ENCODE measurements at regions not wholly inside any gene's neighbourhood (a gene's known extent, or its start where the extent isn't known, plus 50 kb on each side); places are given as distances from the start of the nearest gene placed in this dataset.

DNA sequence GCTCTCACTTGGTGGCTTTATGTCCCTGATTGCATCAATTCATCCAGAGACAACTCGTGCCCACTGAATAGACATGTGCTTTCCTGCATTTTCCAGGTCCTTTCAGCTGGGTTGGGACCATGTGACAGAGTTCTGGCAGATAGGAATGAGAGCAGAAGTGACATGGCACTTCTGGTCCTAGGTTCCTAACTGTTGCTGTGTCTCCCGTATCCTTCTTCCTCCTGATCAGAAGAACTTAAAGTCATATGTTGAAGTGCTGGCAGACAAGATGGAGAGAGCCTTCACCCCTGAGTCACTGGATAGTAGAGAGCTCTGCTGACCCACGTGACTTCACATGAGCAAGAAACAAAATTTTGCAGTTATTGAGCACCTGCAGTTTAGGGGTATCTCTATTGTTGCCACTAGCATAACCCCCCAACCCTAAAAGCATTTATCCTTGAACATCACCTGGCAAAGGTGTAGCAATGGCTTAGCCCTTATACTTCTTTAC is 80.0 kb downstream of the NREP start:
- DNase-seq (ENCODE audit: low read depth) = no peak

GRCh38 chr5:111676466-111676865 is 80.5 kb downstream of the NREP start:
- no peak for DNase-seq (ENCODE audit: low read depth)

DNA sequence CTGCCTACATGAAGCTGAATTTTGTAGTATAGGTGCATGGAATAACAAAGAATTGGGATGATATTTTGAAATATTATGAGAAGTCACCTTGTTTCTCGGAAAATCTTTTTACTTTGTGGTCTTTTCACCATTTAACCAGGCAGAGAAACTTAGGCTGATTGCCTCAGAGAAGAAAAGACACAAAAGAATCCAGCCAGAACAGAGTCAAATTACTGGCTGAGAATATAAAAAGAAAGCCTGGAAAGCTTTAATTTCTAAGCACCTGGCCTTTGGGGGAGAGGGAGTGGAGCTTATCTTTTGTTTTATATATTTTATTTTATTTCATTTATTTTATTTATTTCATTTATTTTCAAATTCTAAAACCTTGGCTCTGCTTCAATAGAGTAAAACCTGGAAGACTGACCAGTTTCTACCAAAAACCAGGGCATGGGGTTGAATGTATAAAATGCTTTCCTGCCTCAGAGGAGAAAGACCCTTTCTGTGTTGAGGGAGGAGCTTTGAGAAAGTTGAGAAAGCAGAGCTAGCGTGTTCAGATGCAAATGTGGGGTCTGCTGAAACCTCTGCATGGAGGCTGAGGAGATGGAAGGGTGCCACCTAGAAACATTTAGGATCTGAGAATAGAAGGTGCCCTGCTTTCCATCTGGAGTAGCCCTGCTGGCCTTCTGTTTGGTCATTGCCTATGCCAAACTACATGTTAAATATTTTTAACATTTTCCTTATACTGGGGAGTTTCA is 81.6 kb downstream of the NREP start:
- DNase-seq (ENCODE audit: low read depth) = no peak

DNA sequence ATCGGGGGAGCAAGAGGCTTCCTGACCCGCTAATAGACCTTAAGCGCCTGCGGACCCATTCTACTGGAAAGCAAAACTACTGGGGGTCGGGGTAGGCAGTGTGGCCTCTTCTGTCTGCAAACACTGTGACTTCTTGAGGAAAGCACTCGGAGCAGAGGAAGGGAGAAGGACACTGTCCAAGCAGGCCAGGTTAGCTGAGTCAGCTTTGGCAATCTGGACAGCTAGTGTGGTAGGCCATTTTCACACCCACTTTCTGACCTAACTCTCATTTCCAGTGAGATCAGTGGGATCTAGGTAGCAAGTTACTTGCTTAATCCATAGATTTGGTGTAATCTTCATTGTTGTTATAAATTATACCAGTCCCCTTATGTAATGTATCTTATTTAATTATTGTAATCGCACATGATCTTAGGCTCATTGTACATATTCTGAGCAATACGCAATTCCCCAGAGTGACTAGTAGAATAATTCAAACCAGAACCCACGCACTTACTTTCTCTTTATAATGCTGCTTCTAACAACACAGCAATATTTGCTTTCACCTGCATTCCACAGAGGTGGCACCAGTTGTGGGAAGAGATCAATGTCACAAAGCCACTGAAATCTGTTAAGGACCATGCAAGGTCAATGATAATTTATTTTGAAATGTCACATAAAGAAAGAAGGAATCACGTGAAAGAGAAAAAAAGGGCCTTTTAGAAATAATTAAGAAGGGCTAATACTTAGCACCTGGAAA is 82.9 kb downstream of the NREP start:
- DNase-seq (ENCODE audit: low read depth) = no peak

GRCh38 chr5:111672099-111672498 is 84.9 kb downstream of the NREP start:
- no peak for DNase-seq (ENCODE audit: low read depth)

DNA sequence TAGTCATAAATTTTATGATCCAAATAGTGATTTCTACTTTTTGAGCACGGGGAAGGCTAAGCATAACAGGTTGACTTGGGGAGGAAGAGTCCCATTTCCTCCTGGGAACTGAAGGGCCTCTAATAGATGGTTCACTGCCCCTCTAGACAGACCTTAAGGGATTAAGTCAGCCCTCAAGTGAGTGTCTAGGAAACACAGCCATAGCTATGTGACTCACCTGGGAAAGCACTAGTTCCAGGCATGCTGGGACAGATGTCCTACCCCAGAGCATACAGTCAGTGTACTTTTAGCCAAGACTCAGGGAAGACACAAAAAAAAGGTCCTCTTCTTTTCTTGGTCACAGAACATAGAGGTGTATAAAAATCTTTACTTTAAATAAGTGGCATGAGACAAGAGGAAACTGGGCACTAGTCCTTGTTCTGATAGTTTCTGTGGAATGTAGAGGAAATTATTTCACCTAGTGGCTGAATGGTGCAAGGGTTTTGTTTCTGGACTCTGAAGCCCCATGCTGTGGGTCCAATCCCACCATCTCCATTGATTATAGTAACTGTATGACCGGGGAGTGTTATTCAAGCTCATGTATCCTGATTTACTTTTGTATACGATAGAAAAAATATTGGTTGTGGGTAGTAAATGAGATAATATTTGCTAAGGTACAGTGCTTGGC is 86.0 kb downstream of the NREP start:
- DNase-seq (ENCODE audit: low read depth) = no peak

GRCh38 chr5:111668477-111669414 is 88.2 kb downstream of the NREP start:
- DNase-seq (ENCODE audit: low read depth) = no peak

DNA sequence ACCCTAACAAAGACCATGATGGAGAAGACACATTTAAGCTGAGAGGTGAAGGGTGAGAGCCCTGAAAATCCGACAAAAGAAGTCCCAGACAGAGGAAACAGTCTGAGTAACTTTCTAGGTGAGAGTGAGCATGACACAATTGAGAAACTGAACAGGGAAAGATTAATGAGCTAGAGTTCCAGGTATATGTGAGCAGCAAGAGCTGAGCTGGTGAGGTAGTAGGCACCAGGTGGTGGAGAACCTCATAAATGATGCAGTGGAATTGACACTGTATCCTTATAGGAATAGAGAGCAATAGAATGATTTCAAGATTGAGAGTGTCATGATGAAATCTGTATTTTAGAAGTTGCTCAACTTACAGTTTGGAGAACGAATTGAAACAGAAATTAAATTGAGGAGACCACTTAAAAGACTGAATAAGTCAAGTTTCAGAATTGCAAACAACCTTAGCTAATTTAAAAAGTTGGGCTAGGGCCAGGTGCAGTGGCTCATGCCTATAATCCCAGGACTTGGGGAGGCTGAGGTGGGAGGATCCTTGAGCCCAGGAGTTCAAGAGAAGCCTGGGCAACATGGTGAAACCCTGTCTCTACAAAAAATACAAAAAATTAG is 89.8 kb downstream of the NREP start:
- no peak for DNase-seq (ENCODE audit: low read depth)

- no peak for DNase-seq (ENCODE audit: low read depth)
Observed at GRCh38 chr5:111656580-111656979, 100.4 kb downstream of the NREP start.

GRCh38 chr5:111655169-111655924 is 101.6 kb downstream of the NREP start:
- no peak for DNase-seq (ENCODE audit: low read depth)

DNA sequence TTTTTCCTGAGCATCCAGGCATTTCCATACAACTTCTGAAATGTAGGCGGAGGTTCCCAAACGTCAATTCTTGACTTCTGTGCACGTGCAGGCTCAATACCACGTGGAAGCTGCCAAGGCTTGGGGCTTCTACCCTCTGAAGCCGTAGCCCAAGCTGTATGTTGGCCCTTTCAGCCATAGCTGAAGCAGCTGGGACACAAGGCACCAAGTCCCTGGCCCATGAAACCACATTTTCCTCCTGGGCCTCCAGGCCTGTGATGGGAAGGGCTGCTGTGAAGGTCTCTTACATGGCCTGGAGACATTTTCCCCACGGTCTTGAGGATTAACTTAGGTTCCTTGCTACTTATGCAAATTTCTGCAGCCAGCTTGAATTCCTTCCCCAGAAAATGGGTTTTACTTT is 103.6 kb downstream of the NREP start:
- no peak for DNase-seq (ENCODE audit: low read depth)

- no peak for DNase-seq (ENCODE audit: low read depth)
Observed at GRCh38 chr5:111649516-111649915, 107.5 kb downstream of the NREP start.

DNA sequence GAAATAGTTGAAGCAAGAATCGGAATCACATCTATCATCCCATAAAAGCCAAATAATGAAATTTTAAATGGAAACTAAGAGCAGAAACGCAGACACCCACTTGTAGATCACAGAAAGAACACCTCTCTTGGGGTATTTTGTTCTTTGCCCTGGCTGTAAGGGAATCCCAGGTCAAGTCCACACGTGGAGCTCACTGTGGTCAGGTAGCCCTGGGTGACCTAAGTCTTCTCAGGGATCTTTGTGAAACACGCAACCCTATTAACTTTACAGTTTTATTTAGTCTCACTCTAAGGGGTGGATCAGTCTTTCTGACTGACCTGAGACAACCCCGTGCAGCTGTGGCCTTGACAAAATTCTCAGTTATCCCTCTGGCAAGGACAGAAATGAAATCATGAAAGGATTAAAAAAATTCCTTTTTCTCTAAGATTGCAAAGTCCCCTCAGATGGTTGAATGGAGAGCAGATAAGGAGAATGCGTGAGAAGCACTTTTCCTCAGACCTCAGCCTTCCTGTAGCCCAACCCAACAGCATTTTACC is 111.6 kb downstream of the NREP start:
- no peak for DNase-seq (ENCODE audit: low read depth)

DNA sequence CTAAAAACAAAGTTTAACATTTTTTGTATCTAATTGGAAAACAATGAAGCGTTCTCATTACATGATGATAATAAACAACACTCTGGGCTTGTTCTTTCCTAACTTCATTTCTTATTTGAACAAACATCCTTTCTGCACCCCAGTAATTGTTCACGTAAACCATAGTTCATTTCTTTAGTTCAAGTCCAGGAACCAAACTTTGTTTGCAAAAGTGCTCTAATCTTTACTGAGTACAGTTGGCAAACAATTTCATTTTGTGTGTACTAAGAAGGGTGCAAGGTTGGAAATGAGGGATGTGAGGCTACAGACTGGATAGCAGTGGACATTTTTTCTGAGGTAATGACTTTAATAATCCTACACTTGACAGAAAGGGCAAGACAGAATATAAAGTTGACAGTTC is 113.5 kb downstream of the NREP start:
- no peak for DNase-seq (ENCODE audit: low read depth)

GRCh38 chr5:111641533-111642233 is 115.3 kb downstream of the NREP start:
- DNase-seq (ENCODE audit: low read depth) = peak; percentile 28

- no peak for DNase-seq (ENCODE audit: low read depth)
Observed at GRCh38 chr5:111639912-111640311, 117.1 kb downstream of the NREP start.

GRCh38 chr5:111636736-111637135 is 120.3 kb downstream of the NREP start:
- DNase-seq (ENCODE audit: low read depth) = no peak

DNA sequence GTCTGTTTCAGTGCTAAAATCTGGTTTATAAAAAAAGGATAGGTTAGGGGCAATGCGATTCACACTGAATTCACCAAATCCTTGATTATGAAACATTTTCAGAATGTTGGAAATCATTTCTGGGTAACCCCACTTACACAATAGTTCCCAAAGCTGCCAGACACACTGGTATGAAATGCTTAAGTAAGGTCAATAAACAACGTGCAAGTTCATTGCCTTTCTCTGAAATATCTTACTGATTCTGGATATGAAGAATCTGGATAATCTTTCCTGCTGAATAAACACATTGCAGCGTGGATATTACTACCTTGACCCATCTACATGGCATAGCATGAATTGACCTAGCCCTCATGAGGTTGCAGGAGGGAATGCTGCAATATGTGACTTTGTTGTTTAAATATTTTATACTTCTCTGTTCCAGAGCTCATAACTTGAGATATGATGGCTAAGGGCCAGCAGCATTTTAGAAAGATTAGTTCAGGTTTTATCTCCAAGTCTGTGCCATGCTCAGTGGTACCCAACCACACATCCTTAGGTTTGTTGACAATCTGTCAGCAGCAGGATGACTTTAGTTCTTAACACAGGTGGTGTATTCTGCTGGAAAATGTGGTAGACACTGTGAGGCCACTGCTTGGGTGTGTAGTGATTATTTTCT is 121.0 kb downstream of the NREP start:
- DNase-seq (ENCODE audit: low read depth) = no peak
